ENCODE measurements at regions not wholly inside any gene's neighbourhood (a gene's known extent, or its start where the extent isn't known, plus 50 kb on each side); places are given as distances from the start of the nearest gene placed in this dataset.

DNA sequence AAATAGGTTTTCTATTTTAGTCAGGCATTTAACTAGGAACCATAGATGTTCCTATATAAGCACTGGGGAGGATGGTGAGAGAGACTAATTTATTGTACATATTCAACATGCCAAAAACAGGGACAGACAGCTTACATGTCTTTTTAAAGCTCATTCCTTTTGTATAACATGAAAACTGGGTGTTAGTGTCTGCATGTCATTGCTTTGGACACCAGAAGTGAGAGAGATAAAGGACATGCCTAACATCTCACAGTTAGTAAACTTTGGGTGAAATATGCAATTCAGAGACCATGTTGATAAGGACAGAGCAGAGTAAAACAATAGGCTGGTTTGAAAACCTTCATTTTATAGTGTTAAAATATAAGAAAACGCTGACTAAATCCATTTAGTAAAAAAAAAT lies 860.0 kb upstream of the LCORL start:
- Histone ChIP-seq H3K27me3 (replicated peaks in 1 of 7) (no peaks in the 10 kb centered on the region), H3K9me3 (peaks cover 0 to 5% (median 0%) of the 10 kb centered on the region in 8 donors), H3K4me1 (no peaks in the 10 kb centered on the region), H3K27ac (no peak overlapping the region), H3K36me3 (no peaks in the 10 kb centered on the region), H3K4me3 (no peak overlapping the region)
- no peak for DNase-seq
- intact Hi-C loops (cut with DNase I; ENCODE audit: low total_unique reads): no loop called here
- WGBS, 5 donors: 63 to 79% (median 75%) methylated on average over 1 of the region's 1 CpG
- TF ChIP-seq POLR2A (IDR thresholded peaks at IDR 0.05) (no peak), POLR2AphosphoS5 (IDR thresholded peaks at IDR 0.05) (no peak)
- TF ChIP-seq, protein P1, sequence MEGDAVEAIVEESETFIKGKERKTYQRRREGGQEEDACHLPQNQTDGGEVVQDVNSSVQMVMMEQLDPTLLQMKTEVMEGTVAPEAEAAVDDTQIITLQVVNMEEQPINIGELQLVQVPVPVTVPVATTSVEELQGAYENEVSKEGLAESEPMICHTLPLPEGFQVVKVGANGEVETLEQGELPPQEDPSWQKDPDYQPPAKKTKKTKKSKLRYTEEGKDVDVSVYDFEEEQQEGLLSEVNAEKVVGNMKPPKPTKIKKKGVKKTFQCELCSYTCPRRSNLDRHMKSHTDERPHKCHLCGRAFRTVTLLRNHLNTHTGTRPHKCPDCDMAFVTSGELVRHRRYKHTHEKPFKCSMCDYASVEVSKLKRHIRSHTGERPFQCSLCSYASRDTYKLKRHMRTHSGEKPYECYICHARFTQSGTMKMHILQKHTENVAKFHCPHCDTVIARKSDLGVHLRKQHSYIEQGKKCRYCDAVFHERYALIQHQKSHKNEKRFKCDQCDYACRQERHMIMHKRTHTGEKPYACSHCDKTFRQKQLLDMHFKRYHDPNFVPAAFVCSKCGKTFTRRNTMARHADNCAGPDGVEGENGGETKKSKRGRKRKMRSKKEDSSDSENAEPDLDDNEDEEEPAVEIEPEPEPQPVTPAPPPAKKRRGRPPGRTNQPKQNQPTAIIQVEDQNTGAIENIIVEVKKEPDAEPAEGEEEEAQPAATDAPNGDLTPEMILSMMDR (IDR thresholded peaks at IDR 0.05 in 8 of 11, conservative IDR thresholded peaks at IDR 0.05 in 3 of 11): no peak

DNA sequence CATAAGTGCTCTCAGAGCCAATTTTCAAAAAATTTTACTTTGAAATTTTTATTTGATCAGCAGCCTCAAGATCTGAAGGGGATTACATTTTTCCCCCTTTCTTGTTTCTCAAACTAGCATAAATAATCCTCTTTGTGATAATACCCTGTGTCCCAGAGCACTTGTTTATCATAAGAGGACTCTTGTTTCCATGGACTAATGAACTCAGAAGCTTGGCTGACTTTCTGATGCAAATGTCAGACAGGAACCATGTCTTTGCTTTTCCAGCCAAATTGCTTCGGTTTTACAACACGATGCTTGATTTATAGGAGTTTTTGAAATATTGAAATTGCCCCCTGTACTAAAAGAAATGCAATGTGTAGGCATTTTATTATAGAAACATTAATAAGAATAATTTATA lies 859.3 kb upstream of the LCORL start:
- WGBS, 5 donors: 42 to 86% (median 69%) methylated on average over 2 of the region's 2 CpGs
- H3K27me3 ChIP-seq (replicated peaks in 1 of 7): no peaks in the 10 kb centered on the region
- no peak overlapping the region for H3K27ac ChIP-seq
- TF ChIP-seq POLR2A (IDR thresholded peaks at IDR 0.05) (no peak), POLR2AphosphoS5 (IDR thresholded peaks at IDR 0.05) (no peak)
- TF ChIP-seq, protein P1 (IDR thresholded peaks at IDR 0.05 in 8 of 11, conservative IDR thresholded peaks at IDR 0.05 in 3 of 11): no peak
- no peak overlapping the region for H3K4me3 ChIP-seq
- H3K9me3 ChIP-seq: peaks cover 0 to 11% (median 2%) of the 10 kb centered on the region in 8 donors
- H3K36me3 ChIP-seq: no peaks in the 10 kb centered on the region
- intact Hi-C loops (cut with DNase I; ENCODE audit: low total_unique reads): no loop called here
- no peak for DNase-seq
- no peaks in the 10 kb centered on the region for H3K4me1 ChIP-seq

DNA sequence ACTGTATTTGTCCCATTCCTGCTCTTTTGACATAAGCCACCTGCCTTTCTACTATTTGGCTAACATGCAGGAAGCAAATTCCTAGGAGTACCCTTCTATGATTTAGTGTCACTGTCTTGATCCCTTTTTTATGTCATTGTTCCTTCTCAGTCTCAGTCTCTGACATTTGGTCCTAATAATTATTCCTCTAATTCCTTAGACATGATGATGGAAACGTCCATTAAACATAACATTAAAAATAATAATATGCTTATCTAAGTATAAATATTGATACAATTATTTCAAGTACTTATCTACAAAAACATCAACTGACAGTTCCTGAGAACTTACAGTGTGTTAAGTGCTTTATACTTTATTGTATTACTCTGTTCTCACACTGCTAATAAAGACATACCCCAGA lies 857.0 kb upstream of the LCORL start:
- Histone ChIP-seq H3K27me3 (replicated peaks in 1 of 7) (no peaks in the 10 kb centered on the region), H3K9me3 (peaks cover 0 to 34% (median 18%) of the 10 kb centered on the region in 8 donors), H3K4me1 (no peaks in the 10 kb centered on the region), H3K27ac (no peak overlapping the region), H3K4me3 (no peak overlapping the region), H3K36me3 (no peaks in the 10 kb centered on the region)
- no peak for DNase-seq
- intact Hi-C loops (cut with DNase I; ENCODE audit: low total_unique reads): no loop called here
- TF ChIP-seq POLR2A (IDR thresholded peaks at IDR 0.05): no peak
- TF ChIP-seq, protein P1 (IDR thresholded peaks at IDR 0.05 in 8 of 11, conservative IDR thresholded peaks at IDR 0.05 in 3 of 11): no peak
- TF ChIP-seq POLR2AphosphoS5 (IDR thresholded peaks at IDR 0.05): no peak
- WGBS, 5 donors: 31 to 67% (median 45%) methylated on average over 1 of the region's 1 CpG

DNA sequence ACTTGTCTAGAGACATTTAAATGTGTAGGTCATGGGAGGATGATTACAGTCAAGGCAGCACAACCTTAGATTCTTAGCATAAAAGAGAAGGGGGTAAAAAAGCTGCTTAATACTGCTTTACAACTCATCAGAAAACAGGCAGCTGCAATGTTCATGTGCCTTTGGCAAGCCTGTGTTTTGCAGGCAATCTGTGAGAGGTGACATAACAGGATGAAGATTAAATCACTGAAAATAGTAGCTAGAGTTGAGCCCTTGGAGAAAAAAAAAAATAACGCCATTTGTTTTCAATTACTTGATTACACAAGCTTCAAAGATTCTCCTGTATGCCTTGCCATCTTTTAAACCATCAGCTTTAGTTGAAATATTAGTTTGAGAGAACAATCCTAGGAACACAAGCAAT lies 847.6 kb upstream of the LCORL start:
- Histone ChIP-seq H3K36me3 (no peaks in the 10 kb centered on the region), H3K27me3 (replicated peaks in 1 of 7) (no peaks in the 10 kb centered on the region), H3K9me3 (peaks cover 2 to 32% (median 26%) of the 10 kb centered on the region in 8 donors), H3K4me1 (no peaks in the 10 kb centered on the region), H3K4me3 (no peak overlapping the region), H3K27ac (no peak overlapping the region)
- no peak for DNase-seq
- WGBS, 5 donors: 31 to 65% (median 50%) methylated on average over 1 of the region's 1 CpG
- TF ChIP-seq POLR2AphosphoS5 (IDR thresholded peaks at IDR 0.05) (no peak), POLR2A (IDR thresholded peaks at IDR 0.05) (no peak)
- TF ChIP-seq, protein P1 (IDR thresholded peaks at IDR 0.05 in 8 of 11, conservative IDR thresholded peaks at IDR 0.05 in 3 of 11): no peak
- intact Hi-C loops (cut with DNase I; ENCODE audit: low total_unique reads): no loop called here
